ENCODE measurements at regions not wholly inside any gene's neighbourhood (a gene's known extent, or its start where the extent isn't known, plus 50 kb on each side); places are given as distances from the start of the nearest gene placed in this dataset.

DNA sequence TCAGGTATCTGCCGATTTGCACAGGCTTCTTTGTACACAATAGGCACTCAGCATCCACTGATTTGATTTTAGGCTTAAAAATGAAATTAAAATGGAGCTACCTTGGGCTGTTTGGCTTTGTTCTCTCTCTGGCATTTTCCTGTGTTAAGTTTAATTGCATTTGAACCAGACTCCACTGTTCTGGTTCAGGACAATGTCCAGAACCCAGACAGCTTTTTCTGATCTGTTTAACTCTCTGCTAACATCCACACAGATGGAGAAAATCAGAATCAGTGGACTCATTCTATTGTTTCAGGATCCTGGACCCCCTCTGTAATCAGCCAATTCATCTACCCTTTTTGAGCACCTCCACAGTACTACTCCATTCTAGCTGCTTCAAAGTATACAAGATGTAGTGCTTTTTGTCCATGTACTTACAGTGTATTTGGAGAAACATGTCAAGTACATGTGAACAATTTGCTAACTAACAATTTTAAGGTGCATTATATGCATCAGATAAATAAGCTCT is 248.1 kb downstream of the PTBP2 start:
- DNase-seq (ENCODE audit: low read depth in 1 of 2, low spot score in 1 of 2) = no peak

DNA sequence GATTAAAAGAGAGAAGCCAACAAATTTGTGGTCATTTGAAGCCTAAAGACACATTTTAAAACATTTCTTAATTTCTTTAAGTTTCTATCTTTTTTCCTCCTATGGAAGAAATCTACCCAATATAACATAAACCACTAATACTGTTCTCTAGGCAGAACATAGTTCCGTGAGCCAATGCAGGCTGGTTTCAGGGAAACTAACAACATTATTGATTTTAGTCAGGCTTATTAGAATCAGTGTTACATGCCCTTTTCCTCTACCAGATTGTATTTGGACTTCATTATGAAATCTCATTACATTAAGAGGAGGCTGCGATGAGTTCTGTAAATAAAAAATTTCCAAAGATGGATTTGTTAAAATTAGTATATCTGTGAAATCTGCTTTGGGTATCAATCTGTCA is 249.9 kb downstream of the PTBP2 start:
- peaks cover 11% of the 10 kb centered on the region for H3K4me1 ChIP-seq (ENCODE audit: low read depth)

More for the DNA sequence above, 248.1 kb downstream of the PTBP2 start:
- Histone ChIP-seq H3K9me3 (ENCODE audit: low read depth) (no peaks in the 10 kb centered on the region), H3K27me3 (no peaks in the 10 kb centered on the region), H3K27ac (no peak overlapping the region), H3K4me1 (ENCODE audit: low read depth) (peaks cover 11% of the 10 kb centered on the region), H3K36me3 (no peaks in the 10 kb centered on the region), H3K4me3 (no peak overlapping the region)
- no peak for TF ChIP-seq CTCF (IDR thresholded peaks at IDR 0.05; ENCODE audit: low read depth, low read length)

GRCh38 chr1:96971849-96972602 is 250.4 kb downstream of the PTBP2 start:
- Histone ChIP-seq H3K4me1 (ENCODE audit: low read depth) (peaks cover 11% of the 10 kb centered on the region), H3K36me3 (no peaks in the 10 kb centered on the region), H3K27me3 (no peaks in the 10 kb centered on the region), H3K4me3 (no peak overlapping the region), H3K27ac (no peak overlapping the region), H3K9me3 (ENCODE audit: low read depth) (no peaks in the 10 kb centered on the region)
- DNase-seq (ENCODE audit: low read depth in 1 of 2, low spot score in 1 of 2) = peak in 1 of 2 donors; percentile 57
- TF ChIP-seq CTCF (IDR thresholded peaks at IDR 0.05; ENCODE audit: low read depth, low read length) = no peak

More for the DNA sequence above, 249.9 kb downstream of the PTBP2 start:
- Histone ChIP-seq H3K36me3 (no peaks in the 10 kb centered on the region), H3K4me3 (no peak overlapping the region), H3K9me3 (ENCODE audit: low read depth) (no peaks in the 10 kb centered on the region), H3K27ac (no peak overlapping the region), H3K27me3 (no peaks in the 10 kb centered on the region)
- no peak for TF ChIP-seq CTCF (IDR thresholded peaks at IDR 0.05; ENCODE audit: low read depth, low read length)
- DNase-seq (ENCODE audit: low read depth in 1 of 2, low spot score in 1 of 2) = no peak

DNA sequence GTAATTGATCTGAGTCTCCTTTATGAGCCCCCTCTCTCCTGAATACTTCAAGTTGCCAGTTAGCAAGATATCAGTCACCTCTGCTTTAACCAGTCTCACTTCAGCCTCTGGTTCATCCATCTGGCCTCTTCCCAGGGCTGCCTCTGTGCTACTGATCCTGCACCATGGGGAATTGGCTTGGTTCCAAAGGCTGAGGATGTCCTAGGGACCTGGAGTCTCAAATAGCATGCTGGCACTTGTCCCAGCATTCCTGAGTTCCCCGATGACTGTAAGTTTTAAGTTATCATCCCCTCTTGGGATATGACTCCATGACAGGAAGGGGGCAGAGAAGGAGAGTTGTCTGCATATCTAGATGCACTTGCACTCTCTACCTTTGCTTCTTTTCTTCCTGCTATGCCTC is 252.0 kb downstream of the PTBP2 start:
- H3K4me3 ChIP-seq = no peak overlapping the region
- no peak for TF ChIP-seq CTCF (IDR thresholded peaks at IDR 0.05; ENCODE audit: low read depth, low read length)
- DNase-seq (ENCODE audit: low read depth in 1 of 2, low spot score in 1 of 2) = peak; percentile 25 to 52

DNA sequence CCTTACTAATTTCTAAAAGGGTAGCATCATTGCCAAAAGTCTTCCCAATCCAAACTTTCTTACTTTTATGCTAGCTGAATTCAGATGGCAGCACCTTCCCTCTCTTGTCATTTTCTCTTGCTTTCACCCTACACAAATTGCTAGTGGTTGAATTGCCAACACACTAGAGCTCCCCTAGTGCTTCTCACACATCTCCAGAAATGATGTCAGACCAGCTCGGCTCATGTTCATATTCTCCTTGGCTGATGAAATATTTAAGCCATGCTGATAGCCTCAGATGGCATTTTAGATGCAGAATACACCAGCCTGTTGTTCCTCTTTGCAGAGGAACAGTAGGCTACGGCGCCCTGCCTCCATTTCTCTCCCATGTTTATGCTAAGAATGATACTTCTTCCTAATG is 256.9 kb downstream of the PTBP2 start:
- no peaks in the 10 kb centered on the region for H3K27me3 ChIP-seq
- no peak overlapping the region for H3K4me3 ChIP-seq
- H3K9me3 ChIP-seq (ENCODE audit: low read depth) = no peaks in the 10 kb centered on the region
- DNase-seq (ENCODE audit: low read depth in 1 of 2, low spot score in 1 of 2) = no peak
- H3K27ac ChIP-seq = no peak overlapping the region
- no peaks in the 10 kb centered on the region for H3K36me3 ChIP-seq
- no peak for TF ChIP-seq CTCF (IDR thresholded peaks at IDR 0.05; ENCODE audit: low read depth, low read length)
- peaks cover 6% of the 10 kb centered on the region for H3K4me1 ChIP-seq (ENCODE audit: low read depth)

More for the DNA sequence above, 252.0 kb downstream of the PTBP2 start:
- Histone ChIP-seq H3K27ac (no peak overlapping the region), H3K9me3 (ENCODE audit: low read depth) (no peaks in the 10 kb centered on the region), H3K36me3 (no peaks in the 10 kb centered on the region), H3K27me3 (no peaks in the 10 kb centered on the region), H3K4me1 (ENCODE audit: low read depth) (peaks cover 7% of the 10 kb centered on the region)
